ENCODE measurements at regions not wholly inside any gene's neighbourhood (a gene's known extent, or its start where the extent isn't known, plus 50 kb on each side); places are given as distances from the start of the nearest gene placed in this dataset.

DNA sequence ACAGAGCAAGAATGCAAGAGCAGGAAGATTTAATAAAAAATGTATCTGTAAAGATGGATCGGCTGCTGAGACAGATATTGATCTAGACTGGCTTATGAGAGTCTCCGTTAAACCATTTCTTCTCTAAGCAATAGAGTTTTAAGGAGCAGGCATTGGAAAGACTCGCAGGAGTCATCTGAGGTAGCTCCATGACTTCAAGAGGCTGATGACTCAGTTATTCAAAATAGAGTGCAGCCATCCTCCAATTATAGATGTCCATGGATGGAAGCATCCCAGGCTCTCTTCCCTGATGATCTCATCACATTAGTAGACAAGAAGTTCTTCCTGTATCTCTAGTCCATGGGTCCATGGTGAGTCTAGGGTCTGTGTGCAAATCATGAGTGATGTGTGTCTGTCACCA lies 638.3 kb upstream of the TMEM132C start:
- no peak for DNase-seq (ENCODE audit: extremely low spot score, unreplicated experiment)
- peaks cover 7% of the 10 kb centered on the region for H3K27me3 Mint-ChIP-seq (ENCODE audit: unreplicated experiment)
- no peak overlapping the region for H3K27ac Mint-ChIP-seq (ENCODE audit: unreplicated experiment)

GRCh38 chr12:127629066-127629820 lies 637.7 kb upstream of the TMEM132C start:
- Mint-ChIP-seq H3K9me3 (ENCODE audit: unreplicated experiment) (no peaks in the 10 kb centered on the region), H3K4me1 (ENCODE audit: unreplicated experiment) (peaks cover 6% of the 10 kb centered on the region), H3K27ac (ENCODE audit: unreplicated experiment) (no peak overlapping the region), H3K36me3 (ENCODE audit: unreplicated experiment) (no peaks in the 10 kb centered on the region), H3K27me3 (ENCODE audit: unreplicated experiment) (peaks cover 9% of the 10 kb centered on the region), H3K4me3 (ENCODE audit: unreplicated experiment) (no peak overlapping the region)
- no peak for DNase-seq (ENCODE audit: extremely low spot score, unreplicated experiment)
- TF ChIP-seq CTCF (IDR thresholded peaks at IDR 0.05), result no peak

More for the DNA sequence above, 638.3 kb upstream of the TMEM132C start:
- no peak for TF ChIP-seq CTCF (IDR thresholded peaks at IDR 0.05)
- H3K36me3 Mint-ChIP-seq (ENCODE audit: unreplicated experiment), result no peaks in the 10 kb centered on the region
- H3K4me1 Mint-ChIP-seq (ENCODE audit: unreplicated experiment), result peaks cover 6% of the 10 kb centered on the region
- H3K4me3 Mint-ChIP-seq (ENCODE audit: unreplicated experiment), result no peak overlapping the region
- H3K9me3 Mint-ChIP-seq (ENCODE audit: unreplicated experiment), result no peaks in the 10 kb centered on the region

DNA sequence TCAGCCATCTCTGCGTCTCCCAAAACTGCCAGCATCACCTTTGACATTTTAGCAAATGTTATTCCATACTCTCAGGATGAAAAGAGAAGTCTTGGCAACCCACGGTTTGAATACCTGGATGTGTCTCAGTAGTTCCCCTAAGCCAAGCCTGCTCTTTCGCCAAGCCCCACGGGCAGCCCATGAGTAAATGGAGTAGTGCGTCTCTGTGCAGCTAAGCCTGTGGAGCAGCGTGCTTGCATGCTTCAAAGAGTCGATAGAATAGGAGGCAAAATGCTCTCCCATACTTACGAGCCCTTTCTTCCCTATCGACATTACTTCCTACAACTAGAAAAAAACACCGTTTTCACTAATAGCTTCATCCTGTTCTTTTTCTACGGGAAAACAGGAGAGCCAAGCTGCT lies 634.5 kb upstream of the TMEM132C start:
- Mint-ChIP-seq H3K4me1 (ENCODE audit: unreplicated experiment) (peaks cover 6% of the 10 kb centered on the region), H3K4me3 (ENCODE audit: unreplicated experiment) (no peak overlapping the region), H3K27ac (ENCODE audit: unreplicated experiment) (no peak overlapping the region), H3K36me3 (ENCODE audit: unreplicated experiment) (no peaks in the 10 kb centered on the region), H3K27me3 (ENCODE audit: unreplicated experiment) (peaks cover 9% of the 10 kb centered on the region), H3K9me3 (ENCODE audit: unreplicated experiment) (peaks cover 3% of the 10 kb centered on the region)
- no peak for TF ChIP-seq CTCF (IDR thresholded peaks at IDR 0.05)
- no peak for DNase-seq (ENCODE audit: extremely low spot score, unreplicated experiment)

GRCh38 chr12:127635838-127636237 lies 631.1 kb upstream of the TMEM132C start:
- Mint-ChIP-seq H3K36me3 (ENCODE audit: unreplicated experiment) (no peaks in the 10 kb centered on the region), H3K27me3 (ENCODE audit: unreplicated experiment) (peaks cover 9% of the 10 kb centered on the region), H3K9me3 (ENCODE audit: unreplicated experiment) (peaks cover 3% of the 10 kb centered on the region), H3K4me3 (ENCODE audit: unreplicated experiment) (no peak overlapping the region), H3K27ac (ENCODE audit: unreplicated experiment) (no peak overlapping the region), H3K4me1 (ENCODE audit: unreplicated experiment) (no peaks in the 10 kb centered on the region)
- DNase-seq (ENCODE audit: extremely low spot score, unreplicated experiment), result no peak
- TF ChIP-seq CTCF (IDR thresholded peaks at IDR 0.05), result no peak

DNA sequence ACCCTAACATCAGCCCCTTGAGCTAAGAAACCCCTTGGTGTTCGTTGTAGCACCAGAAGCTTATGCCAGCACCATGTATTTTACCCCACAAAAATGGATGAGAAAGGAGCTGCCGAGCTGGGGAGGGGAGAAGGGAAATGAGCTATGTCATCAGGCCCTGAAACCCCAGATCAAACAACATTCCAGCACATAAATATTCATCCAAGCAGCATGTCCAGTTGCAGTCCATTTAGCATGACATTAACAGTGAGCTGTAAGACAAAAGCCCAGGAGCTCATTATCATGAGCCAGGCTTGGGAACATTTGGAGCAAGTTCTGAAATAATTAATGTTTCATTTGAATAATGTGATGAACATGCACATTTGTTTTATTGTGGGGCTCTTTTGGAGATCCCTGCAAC lies 630.1 kb upstream of the TMEM132C start:
- Mint-ChIP-seq H3K9me3 (ENCODE audit: unreplicated experiment) (peaks cover 3% of the 10 kb centered on the region), H3K4me3 (ENCODE audit: unreplicated experiment) (no peak overlapping the region), H3K27me3 (ENCODE audit: unreplicated experiment) (peaks cover 9% of the 10 kb centered on the region), H3K27ac (ENCODE audit: unreplicated experiment) (no peak overlapping the region), H3K36me3 (ENCODE audit: unreplicated experiment) (no peaks in the 10 kb centered on the region), H3K4me1 (ENCODE audit: unreplicated experiment) (no peaks in the 10 kb centered on the region)
- DNase-seq (ENCODE audit: extremely low spot score, unreplicated experiment), result no peak
- no peak for TF ChIP-seq CTCF (IDR thresholded peaks at IDR 0.05)

Data from osteocyte (in vitro differentiated cells).